ENCODE measurements at regions not wholly inside any gene's neighbourhood (a gene's known extent, or its start where the extent isn't known, plus 50 kb on each side); places are given as distances from the start of the nearest gene placed in this dataset.
A peak's percentile ranks its signal among the peaks of the same experiment; 100 is the strongest.

DNA sequence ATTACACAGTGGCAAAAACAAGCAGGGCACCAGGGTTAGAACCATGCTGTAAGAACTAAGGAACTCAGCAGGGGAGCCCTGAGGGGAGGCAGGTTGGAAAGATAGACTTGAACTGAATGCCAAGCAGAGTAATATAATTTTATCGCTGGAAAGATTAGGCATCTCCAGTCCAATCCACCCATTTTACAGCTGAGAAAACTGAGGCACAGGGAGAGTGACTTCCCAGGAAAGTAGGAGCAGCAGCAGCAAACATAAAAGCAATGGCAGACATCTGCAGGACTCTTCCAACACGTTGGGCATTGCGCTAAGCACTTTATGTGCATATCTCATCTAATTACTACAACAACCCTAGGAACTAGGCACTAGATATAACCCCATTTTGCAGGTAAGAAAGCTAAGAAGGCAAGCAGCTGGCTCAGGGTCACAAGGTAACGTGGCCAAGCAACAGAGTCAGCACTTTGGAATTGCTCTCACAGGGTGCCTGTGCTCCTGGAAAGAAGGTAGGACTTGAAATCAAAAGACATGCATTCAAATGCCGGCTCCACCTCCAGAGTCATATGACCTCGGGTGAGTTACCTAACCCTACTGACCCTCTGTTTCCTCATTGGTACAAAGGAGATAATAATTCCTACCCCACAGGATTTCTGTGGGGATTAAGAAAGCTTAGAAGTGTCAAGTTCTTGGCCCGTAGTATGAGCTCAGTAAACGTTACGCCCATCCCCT, 215.3 kb downstream of the BARX2 start:
- no peak for DNase-seq

- DNase-seq: no peak
Measured at GRCh38 chr11:129591527-129591926, 215.9 kb downstream of the BARX2 start.

- DNase-seq: no peak
Measured at GRCh38 chr11:129592191-129592590, 216.5 kb downstream of the BARX2 start.

- DNase-seq: no peak
Measured at GRCh38 chr11:129593098-129593497, 217.4 kb downstream of the BARX2 start.

DNA sequence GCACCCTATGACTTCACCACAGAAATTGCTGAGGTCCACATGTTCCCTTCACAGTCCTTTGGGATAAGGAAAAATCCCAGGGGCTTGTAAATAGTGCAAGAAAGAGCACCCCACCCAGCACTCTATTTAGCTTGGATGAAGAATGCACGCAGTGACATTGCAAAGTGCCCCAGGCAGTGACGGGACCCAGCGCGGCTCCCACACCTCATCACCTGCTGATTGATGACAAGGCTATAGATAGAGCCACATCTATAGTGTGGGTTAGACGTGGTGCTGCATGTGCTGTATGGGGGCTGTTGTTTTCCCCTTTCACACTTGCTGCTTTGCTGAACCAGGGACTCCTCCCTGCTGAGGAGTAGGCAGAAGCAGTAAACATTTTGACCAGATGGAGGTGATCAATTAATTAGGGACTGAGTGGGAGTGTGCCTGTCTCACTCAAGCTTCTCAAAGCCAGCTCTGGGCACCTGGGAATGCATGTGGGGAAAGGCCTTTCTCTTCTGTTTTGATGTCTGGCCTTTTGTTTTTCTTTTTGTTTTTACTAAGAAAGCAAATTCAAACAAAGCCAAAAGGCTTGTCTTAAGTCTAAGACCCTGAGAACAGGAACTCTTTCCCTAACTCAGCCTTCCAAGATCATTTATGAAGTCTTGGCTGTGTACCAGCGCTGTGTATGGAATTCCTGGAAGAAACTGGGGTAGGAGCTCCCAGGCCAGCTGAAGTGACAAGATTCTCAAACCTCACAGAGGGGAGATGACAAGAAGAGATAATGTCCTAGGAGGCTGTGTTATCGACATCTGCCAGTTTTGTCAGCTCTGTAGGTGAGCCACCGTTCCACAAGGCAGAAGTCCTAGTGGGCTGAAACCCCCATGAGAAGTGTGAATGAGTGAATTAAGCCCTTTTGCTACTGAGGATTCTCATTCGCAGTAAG, 219.7 kb downstream of the BARX2 start:
- peak in 12 of 56 donors; percentile 2 to 33 (median 6) for DNase-seq

DNA sequence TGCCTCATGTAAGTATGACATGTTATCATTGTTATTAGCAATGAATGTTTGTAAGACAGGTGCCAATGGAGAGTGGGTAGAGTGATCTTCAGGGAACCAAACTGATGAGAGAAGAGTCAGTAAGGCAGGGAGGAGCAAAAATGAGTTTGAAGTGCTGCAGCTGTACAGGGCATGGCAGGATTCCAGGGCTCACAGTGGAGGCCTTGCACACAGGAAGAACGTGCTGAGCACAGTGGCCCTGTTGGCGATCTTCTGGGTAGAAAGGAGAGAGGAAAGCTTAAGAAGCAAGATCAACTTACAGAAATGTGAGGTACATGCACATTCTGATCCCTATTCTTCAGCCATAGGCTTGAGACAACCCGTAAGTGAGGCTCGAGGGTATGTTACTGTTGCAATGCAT, 219.3 kb upstream of the TMEM45B start:
- DNase-seq: no peak

- DNase-seq: no peak
Measured at GRCh38 chr11:129598378-129598777, 217.3 kb upstream of the TMEM45B start.

DNA sequence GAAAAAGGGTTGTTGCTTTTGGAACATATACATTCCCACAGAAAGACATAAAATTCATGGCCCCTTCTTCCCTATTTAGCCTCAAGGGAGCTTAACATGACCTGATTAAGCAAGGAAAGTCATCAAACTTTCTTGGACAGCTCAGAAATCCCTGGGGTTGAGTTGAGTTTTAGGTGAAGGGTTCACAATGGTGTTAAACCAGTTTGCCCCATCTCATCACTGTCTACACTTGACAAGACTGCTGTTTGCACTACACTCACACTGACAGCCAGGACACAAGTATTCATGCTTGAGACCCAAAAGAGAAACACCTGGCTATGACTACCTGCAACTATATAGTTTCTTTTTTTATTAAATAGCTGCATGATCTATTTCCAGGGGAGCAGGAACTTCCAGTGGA, 209.8 kb upstream of the TMEM45B start:
- no peak for DNase-seq

GRCh38 chr11:129608711-129609110, 206.9 kb upstream of the TMEM45B start:
- no peak for DNase-seq

DNA sequence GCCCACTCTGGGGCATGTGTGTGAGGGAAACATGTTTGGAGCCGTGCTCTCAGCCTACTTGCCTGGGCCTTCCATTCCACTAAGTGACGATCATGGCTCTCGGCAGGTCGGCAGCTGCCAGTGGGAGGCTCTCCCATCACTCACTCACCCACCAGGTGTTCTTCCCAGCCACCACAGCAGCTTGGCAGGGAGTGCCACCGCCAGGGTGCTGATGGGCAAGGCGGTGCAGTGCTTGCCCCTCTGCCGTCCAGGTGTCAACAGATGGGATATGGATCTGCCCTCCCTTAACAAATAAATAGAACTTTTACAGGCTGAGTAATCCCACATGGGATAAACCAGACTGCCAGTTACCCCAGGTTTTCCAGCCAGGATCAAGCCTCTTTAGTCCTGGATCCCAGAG, 205.5 kb upstream of the TMEM45B start:
- DNase-seq: no peak

DNA sequence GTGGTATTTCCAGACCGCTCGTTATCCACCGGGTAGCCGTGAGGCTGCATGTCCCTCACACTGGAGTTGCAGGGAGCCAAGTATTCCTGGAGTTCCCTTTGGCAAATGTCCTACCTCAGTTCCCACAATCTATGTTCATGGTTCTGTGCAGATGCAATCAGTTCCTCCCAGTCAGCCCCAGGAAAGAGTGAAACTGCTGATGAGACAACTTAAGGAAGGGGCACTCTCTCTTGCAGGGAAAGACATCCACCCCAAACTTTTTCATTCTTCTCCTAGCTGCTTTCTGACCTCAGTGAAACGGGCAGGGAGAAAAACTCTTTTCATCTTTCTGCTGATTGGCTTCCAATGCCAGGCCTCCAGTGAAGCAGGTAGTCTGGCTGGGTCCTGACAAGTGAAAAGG, 205.1 kb upstream of the TMEM45B start:
- DNase-seq: no peak

DNA sequence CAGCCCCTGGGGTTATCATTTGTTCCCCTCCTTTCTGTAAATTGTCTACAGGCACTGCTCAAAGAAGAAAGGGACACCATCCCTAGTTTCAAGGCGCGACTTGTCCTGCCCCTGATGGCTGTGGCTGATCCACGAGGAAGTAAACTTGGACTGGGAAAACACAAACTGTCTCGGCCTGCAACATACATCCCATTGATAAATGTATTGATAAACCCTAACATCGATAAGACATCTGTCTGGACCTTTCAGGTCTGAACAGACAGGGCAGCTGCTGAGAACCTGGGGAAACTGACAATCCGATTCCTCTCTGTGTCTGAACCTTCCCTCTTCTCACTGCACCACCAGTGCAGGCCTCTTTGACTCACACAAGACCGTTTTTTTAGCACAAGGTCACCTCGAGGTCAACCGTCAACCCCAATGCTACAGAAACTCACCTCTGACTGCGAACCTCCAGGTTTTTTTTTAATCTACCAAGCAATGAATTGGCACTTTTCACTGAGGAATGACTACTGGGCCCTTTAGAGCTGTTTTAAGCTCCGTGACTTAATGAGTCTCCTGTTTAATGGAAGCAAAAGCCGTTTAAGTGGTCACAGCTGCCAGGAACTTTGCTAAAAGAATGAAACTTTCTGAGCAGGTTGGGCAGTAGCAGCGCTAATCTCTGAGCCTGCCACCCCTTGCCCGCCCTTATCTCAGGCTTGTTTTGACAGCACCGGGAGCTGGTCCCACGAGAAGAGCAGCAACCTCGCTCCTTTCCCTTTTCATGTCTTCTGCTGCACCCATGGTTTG, 203.8 kb upstream of the TMEM45B start:
- no peak for DNase-seq

DNA sequence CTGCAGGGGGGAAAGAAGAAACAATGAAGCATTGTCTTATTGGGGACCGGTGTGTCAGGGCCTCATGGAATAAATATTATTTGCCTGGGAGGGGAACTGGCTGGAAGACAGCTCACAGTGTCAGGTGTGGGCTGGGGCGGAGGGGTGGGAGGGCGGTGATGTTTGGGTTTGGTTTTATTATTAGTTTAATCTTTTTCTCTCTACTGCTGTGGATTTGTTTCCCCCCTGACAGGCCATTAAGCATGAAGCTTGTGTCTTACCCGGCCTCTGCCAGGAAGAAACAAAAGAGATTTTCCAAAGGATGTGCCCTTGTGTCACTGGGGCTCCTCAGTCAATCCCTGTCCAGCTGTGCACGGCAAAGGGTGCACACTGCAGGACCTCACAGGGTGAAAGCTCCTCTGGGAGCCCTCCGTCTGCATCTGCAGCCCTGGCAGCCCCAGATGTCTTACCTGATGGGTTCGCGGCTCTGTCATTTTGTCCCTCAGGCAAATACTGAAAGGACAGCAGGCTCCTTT, 203.1 kb upstream of the TMEM45B start:
- DNase-seq: peak in 1 of 56 donors; percentile 2

DNA sequence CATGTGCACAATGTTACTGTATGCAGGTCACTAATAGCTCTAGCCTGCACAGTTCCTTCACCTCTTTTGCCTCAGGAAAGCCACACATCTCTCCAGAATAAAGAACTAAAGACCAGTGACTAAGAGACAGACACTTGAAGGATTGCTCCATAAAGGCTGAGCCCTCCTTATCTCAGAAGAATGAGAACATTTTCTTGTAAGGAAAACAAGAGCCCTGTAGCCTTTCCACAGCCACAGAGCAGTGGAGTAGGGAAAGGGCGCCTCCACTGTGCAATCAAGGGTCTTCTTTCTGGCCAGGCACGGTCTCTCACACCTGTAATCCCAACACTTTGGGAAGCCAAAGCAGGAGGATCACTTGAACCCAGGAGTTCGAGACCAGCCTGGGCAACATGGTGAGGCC, 202.6 kb upstream of the TMEM45B start:
- no peak for DNase-seq

DNA sequence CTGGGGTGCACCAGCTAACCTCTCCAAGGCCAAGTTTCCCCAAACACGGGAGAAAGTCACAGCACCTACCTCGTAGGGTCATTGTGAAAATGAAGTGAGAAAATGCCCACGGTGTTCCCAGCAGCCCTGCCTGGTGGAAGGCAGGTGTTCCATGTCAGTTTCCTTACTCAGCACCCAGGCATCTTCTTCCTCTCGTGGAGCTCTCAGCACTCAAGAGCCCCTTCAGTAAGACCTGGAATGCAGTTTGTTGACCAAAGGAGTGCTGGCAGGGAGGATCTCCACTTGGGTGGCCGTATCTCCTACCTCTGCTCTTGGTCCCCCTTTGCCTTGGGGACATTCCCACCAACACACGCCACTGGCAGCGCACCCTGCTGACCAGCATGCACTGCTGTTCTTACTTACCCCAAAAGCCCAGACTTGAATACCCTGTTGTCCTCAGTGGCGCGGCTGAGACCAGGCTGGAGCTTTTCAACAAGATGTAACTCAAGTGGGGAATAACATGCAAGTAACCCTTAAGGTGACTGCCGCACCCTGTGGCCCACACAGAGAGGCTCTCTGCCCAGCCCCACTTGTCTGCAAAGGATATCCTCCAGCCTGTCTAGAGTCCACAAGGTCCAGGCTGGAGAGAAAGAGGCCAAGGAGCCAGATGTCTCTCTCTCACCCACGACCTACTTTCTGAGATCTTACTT, 201.2 kb upstream of the TMEM45B start:
- no peak for DNase-seq

GRCh38 chr11:129618046-129618569, 197.5 kb upstream of the TMEM45B start:
- DNase-seq: no peak

DNA sequence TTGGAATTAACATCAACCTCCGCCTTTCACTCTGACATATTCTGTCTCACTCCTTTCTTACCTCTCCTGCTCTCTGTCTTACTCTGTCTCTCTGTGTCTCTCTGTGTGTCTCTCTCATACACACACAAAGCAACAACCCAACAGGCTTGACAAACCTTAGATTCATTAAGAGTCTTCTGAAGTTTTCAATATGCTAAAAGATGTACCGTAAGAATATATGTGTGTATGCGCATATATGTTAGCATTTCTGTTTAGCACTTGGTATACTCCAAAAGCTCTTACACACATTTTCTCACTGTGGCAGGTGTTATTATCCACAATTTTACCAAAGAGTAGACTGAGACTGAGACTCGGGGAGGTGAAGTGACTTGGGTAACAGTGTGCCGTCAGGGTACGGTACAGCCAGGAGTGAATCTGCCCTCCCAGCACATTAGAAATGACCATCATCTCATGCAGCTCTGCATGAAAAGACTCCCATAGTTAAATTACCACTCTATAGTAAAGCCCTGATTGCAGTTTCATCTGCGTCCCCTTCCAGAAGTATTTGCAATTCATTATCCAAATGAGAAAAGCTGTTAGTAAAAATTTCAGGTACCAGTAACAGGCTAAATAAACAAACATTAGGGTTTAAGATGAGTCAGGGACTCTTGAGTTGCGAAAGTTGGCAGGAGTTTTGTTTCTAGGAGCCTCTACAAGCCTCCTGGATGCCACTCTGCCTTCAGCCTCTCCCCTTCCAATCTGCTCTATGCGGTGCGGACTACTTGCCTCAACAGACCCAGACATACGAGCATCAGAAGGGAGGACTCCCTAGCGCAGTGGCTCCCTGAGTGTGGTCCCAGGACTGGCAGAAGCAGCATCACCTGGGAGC, 195.2 kb upstream of the TMEM45B start:
- no peak for DNase-seq

DNA sequence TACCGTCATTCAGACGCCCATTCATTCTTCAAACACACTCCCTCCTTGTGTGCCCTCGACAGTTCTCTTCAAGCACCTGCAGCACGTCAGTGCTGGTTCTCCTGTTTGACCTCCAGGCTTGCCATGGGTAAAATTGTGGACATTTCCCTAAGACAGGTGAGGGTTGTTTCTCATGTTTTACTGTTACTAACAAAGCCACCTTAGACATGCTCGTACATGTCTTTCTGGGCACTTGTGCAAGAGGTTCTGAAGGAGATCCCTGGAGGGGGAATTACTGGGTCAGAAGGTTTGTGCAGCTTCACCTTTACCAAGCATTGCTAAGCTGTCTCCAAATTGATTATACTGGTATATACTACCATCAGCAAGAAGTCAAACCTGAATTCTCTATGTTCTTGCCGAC, 189.7 kb upstream of the TMEM45B start:
- no peak for DNase-seq

DNA sequence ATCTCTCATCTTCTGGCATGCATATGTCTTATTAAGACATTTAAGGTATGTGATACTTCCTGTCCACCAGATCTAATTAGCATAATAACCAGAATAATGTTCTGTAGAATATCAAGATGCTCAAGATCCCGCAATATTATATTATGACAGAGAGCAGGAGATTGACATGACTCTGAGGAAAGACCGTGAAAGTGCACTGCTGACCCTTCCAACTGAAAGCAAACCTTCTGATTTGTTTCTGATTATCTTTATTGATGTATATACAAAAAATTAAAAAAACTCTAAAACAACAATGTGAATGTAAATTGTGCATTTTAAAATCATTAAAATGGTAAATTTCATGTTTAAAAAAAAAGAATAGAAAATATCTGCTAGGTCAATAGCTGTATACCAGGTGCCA, 184.4 kb upstream of the TMEM45B start:
- DNase-seq: no peak

GRCh38 chr11:129636926-129637325, 178.7 kb upstream of the TMEM45B start:
- no peak for DNase-seq

Measured in nucleus accumbens (tissue), 56 donors.